Heart left ventricle (tissue), 16 donors: ENCODE measurements at regions not wholly inside any gene's neighbourhood (a gene's known extent, or its start where the extent isn't known, plus 50 kb on each side); places are given as distances from the start of the nearest gene placed in this dataset.

Experiments used
- ATAC-seq, 4 donors: fragments of 200-7000 bp; cut with Tn5 transposase; one replicate each; pipeline ENCODE4 v1.9.1; 2020 to 2022; ENCODE audit warnings: moderate library complexity in 4 of 4, mild to moderate bottlenecking in 3 of 4, moderate number of reproducible peaks in 1 of 4
- DNase-seq, 5 donors: peaks; one replicate each; pipeline ENCODE4 v3.0.0-alpha.2; 2020
- H3K27ac ChIP-seq, 12 donors: fragments of 200-600 bp; sonication (generic) in 4 of 12; one replicate each; pipeline versions ENCODE4 v1.5.0 to v1.8.0; 2016 to 2022; ENCODE audit warnings: mild to moderate bottlenecking in 2 of 12
- H3K27me3 ChIP-seq, 9 donors: fragments of 200-600 bp; sonication (generic) in 2 of 9; one replicate each; pipeline versions ENCODE4 v1.5.1 to v1.8.0; 2016 to 2022; ENCODE audit warnings: mild to moderate bottlenecking in 3 of 9
- H3K36me3 ChIP-seq, 9 donors: fragments of 200-600 bp; sonication (generic) in 2 of 9; one replicate each; pipeline versions ENCODE4 v1.5.0 to v1.8.0; 2018 to 2022; ENCODE audit warnings: mild to moderate bottlenecking in 2 of 9
- H3K4me1 ChIP-seq, 12 donors: fragments of 200-600 bp; sonication (generic) in 4 of 12; one replicate each; pipeline versions ENCODE4 v1.5.0 to v1.8.0; 2016 to 2022; ENCODE audit warnings: mild to moderate bottlenecking in 3 of 12
- H3K4me3 ChIP-seq, 12 donors: fragments of 200-600 bp; sonication (generic) in 4 of 12; one replicate each; pipeline versions ENCODE4 v1.5.0 to v1.8.0; 2017 to 2022; ENCODE audit warnings: mild to moderate bottlenecking in 9 of 12, moderate library complexity in 4 of 12
- H3K9me3 ChIP-seq, 12 donors: fragments of 200-600 bp; sonication (generic) in 4 of 12; one replicate each; pipeline versions ENCODE4 v1.5.0 to v1.8.0; 2016 to 2022; ENCODE audit warnings: mild to moderate bottlenecking in 1 of 12
- POLR2A ChIP-seq, 2 donors: fragments of 450-650 bp; IDR thresholded peaks; one replicate each; pipeline ENCODE4 v1.6.1; 2017; ENCODE audit warnings: antibody characterized with exemption in 2 of 2, mild to moderate bottlenecking in 2 of 2, moderate library complexity in 2 of 2
- WGBS, 4 donors: extraction: QIAGEN DNeasy Blood & Tissue Kit in 2 of 4; methylation state at CpG; one replicate each; pipeline versions ENCODE4 v1.1.5 to v1.1.7; 2013 to 2018; 5-methylcytosine and 5-hydroxymethylcytosine counted together
- intact Hi-C, 10 donors: fragments of 100-400 bp; cut with DNase I; formaldehyde crosslinking; loops; one replicate each; pipeline versions ENCODE4 v1.11.1 to v1.14.2; 2022
- TF ChIP-seq, protein P1 (sequence below), 12 donors: fragments of 200-600 bp; sonication (generic) in 4 of 12; IDR thresholded peaks; one replicate each; pipeline versions ENCODE4 v1.5.0 to v1.8.0; 2018 to 2022; ENCODE audit warnings: antibody characterized with exemption in 12 of 12, mild to moderate bottlenecking in 5 of 12
- donor health status: ischemic (EF 13 %, LVEDD 7.1; RV severe dilation, severe dysfunction).
- donor health status: healthy with polysubstance abuse.
- donor health status: DM: no; HTN: yes; CAD: no.
- donor health status: DM: no; HTN: no; CAD: no.
- donor health status: ischemic (EF 25% LVEDD 6.9; RV normal size, moderate dysfunction).
- donor health status: ischemic (EF 25% LVEDD 5.7; RV mildly dilated, moderate dysfunction).
- donor health status: healthy.
- donor health status: DM: yes; HTN: yes; CAD: no.
- donor health status: ischemic (EF 35%, LVEDD 5.7; RV mildly dilated, moderate dysfunction).
- donor health status: nonischemic (EF 11% LVEDD 7.7; RV severe dilation, severe dysfunction).
- donor health status: DM: yes; HTN: yes; CAD: no.
- donor health status: PGD.
- donor health status: ischemic (EF 29% LVEDD 5.4; RV normal size, mild dysfunction).
- donor health status: nonischemic (EF 23%, LVEDD 6.1; RV moderate dilation, normal function).

DNA sequence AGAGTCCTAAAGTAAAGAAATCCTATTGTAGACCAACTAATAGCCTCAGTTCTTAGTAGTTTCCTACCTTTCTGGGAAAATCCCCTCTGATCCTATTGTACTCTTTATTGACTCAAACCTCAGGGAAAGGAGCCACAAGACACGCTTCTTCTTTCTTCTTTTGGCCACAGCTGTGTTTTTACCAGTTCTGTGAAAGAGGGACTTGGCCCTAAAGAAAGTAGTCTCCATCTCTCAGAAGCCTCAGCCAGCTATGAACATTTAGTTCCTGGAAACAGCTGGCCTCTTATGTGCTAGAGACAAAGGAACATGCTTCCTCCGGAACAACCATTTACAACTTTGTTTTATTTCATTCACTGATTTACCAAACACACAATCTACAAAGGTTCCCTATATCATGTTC is 66.1 kb upstream of the ARID2 start:
- no peaks in the 10 kb centered on the region for H3K36me3 ChIP-seq
- peaks cover 0 to 19% (median 1%) of the 10 kb centered on the region in 12 donors for H3K4me1 ChIP-seq
- no peaks in the 10 kb centered on the region for H3K9me3 ChIP-seq
- intact Hi-C loops, result no loop called here
- 53 to 65% (median 56%) methylated on average over 2 of the region's 2 CpGs for WGBS, 4 donors
- H3K4me3 ChIP-seq, result no peak overlapping the region
- H3K27me3 ChIP-seq, result no peaks in the 10 kb centered on the region
- ATAC-seq (peak in 2 of 4 donors; percentile 34 to 49), DNase-seq (no peak)
- TF ChIP-seq, protein P1, sequence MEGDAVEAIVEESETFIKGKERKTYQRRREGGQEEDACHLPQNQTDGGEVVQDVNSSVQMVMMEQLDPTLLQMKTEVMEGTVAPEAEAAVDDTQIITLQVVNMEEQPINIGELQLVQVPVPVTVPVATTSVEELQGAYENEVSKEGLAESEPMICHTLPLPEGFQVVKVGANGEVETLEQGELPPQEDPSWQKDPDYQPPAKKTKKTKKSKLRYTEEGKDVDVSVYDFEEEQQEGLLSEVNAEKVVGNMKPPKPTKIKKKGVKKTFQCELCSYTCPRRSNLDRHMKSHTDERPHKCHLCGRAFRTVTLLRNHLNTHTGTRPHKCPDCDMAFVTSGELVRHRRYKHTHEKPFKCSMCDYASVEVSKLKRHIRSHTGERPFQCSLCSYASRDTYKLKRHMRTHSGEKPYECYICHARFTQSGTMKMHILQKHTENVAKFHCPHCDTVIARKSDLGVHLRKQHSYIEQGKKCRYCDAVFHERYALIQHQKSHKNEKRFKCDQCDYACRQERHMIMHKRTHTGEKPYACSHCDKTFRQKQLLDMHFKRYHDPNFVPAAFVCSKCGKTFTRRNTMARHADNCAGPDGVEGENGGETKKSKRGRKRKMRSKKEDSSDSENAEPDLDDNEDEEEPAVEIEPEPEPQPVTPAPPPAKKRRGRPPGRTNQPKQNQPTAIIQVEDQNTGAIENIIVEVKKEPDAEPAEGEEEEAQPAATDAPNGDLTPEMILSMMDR (IDR thresholded peaks at IDR 0.05), result no peak
- no peak for TF ChIP-seq POLR2A (IDR thresholded peaks at IDR 0.05)
- H3K27ac ChIP-seq, result peak overlapping the region in 1 of 12 donors; percentile 11

DNA sequence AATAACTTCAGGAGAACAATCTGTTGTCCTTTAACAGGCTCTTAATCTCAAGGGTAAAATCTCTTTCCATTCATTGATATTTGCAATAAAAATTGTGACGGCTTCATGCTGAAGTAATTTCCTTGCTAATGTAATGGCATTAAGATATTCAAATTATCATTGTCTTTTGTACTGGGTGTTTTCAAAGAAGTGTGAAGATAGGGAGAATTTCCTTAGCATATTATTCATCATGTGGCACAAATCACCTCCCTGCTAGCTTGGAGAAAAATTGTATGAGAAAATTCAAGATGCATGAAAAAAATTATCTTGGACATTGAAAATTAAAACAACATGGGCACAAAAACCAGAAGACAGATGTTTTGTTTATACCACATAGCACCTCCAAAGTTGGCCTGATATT is 63.6 kb upstream of the ARID2 start:
- no peaks in the 10 kb centered on the region for H3K36me3 ChIP-seq
- intact Hi-C loops, result no loop called here
- H3K4me1 ChIP-seq, result peaks cover 0 to 35% (median 6%) of the 10 kb centered on the region in 12 donors
- no peaks in the 10 kb centered on the region for H3K27me3 ChIP-seq
- TF ChIP-seq POLR2A (IDR thresholded peaks at IDR 0.05), result no peak
- ATAC-seq, result no peak
- no peak for DNase-seq
- no peak overlapping the region for H3K27ac ChIP-seq
- H3K4me3 ChIP-seq, result no peak overlapping the region
- no peaks in the 10 kb centered on the region for H3K9me3 ChIP-seq
- 53 to 69% (median 61%) methylated on average over 1 of the region's 1 CpG for WGBS, 4 donors

DNA sequence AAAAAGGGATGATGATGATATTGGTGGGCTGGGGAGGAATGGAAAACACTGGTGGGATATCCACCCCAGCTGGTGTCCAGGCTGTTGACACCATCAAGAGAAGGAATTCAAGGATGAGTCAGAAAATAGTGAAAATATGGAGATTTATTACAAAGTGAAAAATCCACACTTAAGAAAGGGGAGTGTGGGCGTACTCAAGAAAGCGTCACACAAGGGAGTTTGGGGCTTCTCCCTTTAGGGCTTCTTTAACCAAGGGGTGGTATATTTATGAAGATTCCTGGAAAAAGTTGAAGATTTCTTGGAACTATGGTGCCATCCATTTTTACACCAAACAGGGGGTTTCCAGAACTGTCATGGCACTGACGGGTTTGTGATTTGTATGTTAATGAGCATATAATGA is 63.1 kb upstream of the ARID2 start:
- no peaks in the 10 kb centered on the region for H3K36me3 ChIP-seq
- H3K27me3 ChIP-seq, result no peaks in the 10 kb centered on the region
- ATAC-seq (peak in 1 of 4 donors; percentile 58), DNase-seq (no peak)
- peak overlapping the region in 2 of 12 donors; percentile 36 to 44 for H3K27ac ChIP-seq
- intact Hi-C loops, result no loop called here
- H3K4me1 ChIP-seq, result peaks cover 0 to 39% (median 6%) of the 10 kb centered on the region in 12 donors
- 76 to 85% (median 85%) methylated on average over 3 of the region's 3 CpGs for WGBS, 4 donors
- H3K9me3 ChIP-seq, result no peaks in the 10 kb centered on the region
- H3K4me3 ChIP-seq, result no peak overlapping the region
- no peak for TF ChIP-seq POLR2A (IDR thresholded peaks at IDR 0.05)
- TF ChIP-seq, protein P1 (IDR thresholded peaks at IDR 0.05), result no peak

DNA sequence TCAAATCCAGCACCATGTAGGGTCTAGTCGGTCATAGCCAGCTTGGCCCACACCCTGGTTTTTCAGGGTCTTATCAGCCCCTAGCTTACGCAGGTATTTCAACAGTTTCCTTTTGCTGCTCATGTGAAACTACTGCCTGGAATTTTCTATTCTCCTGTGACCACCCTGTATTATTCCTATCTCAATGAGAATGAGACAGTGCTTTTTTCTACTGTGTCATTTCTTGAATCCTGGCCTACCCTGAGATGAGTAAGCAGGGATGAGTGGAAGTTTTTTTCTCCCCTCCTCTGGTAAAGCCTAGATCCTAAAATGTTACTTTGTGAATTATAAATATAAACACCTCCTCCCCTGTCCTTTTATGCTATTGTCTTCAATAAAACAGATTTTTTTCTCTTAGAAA is 62.7 kb upstream of the ARID2 start:
- Histone ChIP-seq H3K4me3 (no peak overlapping the region), H3K27ac (peak overlapping the region in 2 of 12 donors; percentile 36 to 44), H3K36me3 (no peaks in the 10 kb centered on the region), H3K9me3 (no peaks in the 10 kb centered on the region), H3K27me3 (no peaks in the 10 kb centered on the region), H3K4me1 (peaks cover 0 to 42% (median 6%) of the 10 kb centered on the region in 12 donors)
- WGBS, 4 donors, result 71 to 78% (median 76%) methylated on average over 2 of the region's 2 CpGs
- peak in 2 of 4 donors; percentile 47 to 64 for ATAC-seq
- TF ChIP-seq, protein P1 (IDR thresholded peaks at IDR 0.05), result no peak
- no peak for TF ChIP-seq POLR2A (IDR thresholded peaks at IDR 0.05)
- no peak for DNase-seq
- intact Hi-C loops, result no loop called here

DNA sequence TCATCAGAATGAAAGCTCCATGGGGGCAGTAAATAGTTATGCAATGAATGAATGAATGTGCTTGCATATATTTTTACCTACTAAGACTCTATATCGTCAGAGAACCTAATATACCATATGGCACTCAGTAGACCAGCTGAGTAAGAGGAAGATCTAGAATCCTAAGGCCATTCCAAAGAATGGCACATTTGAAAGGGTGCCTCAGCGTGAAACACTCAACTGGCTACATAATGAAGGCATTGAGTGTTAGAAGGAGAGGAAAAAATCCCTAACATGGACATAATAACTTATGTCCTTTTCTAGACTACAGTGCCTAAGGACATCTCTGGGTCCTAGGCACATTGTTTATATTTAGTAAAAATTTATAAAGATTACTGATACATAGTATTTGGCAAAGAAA is 61.7 kb upstream of the ARID2 start:
- no peaks in the 10 kb centered on the region for H3K27me3 ChIP-seq
- no peak for DNase-seq
- peaks cover 0 to 42% (median 7%) of the 10 kb centered on the region in 12 donors for H3K4me1 ChIP-seq
- TF ChIP-seq POLR2A (IDR thresholded peaks at IDR 0.05), result no peak
- TF ChIP-seq, protein P1 (IDR thresholded peaks at IDR 0.05), result no peak
- H3K4me3 ChIP-seq, result no peak overlapping the region
- H3K27ac ChIP-seq, result no peak overlapping the region
- no peaks in the 10 kb centered on the region for H3K36me3 ChIP-seq
- ATAC-seq, result no peak
- WGBS, 4 donors, result 82 to 90% (median 89%) methylated on average over 2 of the region's 2 CpGs
- H3K9me3 ChIP-seq, result no peaks in the 10 kb centered on the region
- intact Hi-C loops, result no loop called here
